Activated CD4-positive, alpha-beta T cell treated with anti-CD3 and anti-CD28 coated beads, Interleukin-2, amount 50 U/mL, for 16 hours (primary cell): ENCODE measurements at regions not wholly inside any gene's neighbourhood (a gene's known extent, or its start where the extent isn't known, plus 50 kb on each side); places are given as distances from the start of the nearest gene placed in this dataset.
"Not testable (repeated sequence)": the region's sequence is repeated elsewhere in the genome, so short reads cannot be mapped to it uniquely, and the experiment has no call there.

Experiments used
- DNase-seq: peaks from one replicate; pipeline ENCODE4 v3.0.0-alpha.2; 2020

DNA sequence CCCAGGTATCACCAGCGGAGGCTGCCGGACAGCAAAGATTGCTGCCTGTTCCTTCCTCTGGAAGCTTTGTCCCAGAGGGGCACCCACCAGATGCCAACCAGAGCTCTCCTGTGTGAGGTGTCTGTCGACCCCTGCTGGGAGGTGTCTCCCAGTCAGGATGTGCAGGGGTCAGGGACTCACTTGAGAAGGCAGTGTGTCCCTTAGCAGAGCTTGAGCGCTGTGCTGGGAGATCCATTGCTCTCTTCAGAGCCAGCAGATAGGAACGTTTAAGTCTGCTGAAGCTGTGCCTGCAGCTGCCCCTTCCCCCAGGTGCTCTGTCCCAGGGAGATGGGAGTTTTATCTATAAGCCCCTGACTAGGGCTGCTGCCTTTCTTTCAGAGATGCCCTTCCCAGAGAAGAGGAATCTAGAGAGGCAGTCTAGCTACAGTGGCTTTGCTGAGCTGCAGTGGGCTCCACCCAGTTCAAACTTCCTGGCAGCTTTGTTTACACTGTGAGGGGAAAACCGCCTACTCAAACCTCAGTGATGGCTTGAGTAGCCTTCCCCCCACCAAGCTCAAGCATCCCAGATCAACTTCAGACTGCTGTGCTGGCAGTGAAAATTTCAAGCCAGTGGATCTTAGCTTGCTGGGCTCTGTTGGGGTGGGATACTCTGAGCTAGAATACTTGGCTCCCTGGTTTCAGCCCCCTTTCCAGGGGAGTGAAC lies 253.7 kb downstream of the SPATA31A6 start:
- not testable (repeated sequence) for DNase-seq

GRCh38 chr9:42442680-42443079 lies 259.2 kb downstream of the SPATA31A6 start:
- not testable (repeated sequence) for DNase-seq

GRCh38 chr9:42443414-42443813 lies 260.0 kb downstream of the SPATA31A6 start:
- not testable (repeated sequence) for DNase-seq

GRCh38 chr9:42461436-42461835 lies 278.0 kb downstream of the SPATA31A6 start:
- not testable (repeated sequence) for DNase-seq

GRCh38 chr9:42461863-42462262 lies 278.4 kb downstream of the SPATA31A6 start:
- DNase-seq, result not testable (repeated sequence)

DNA sequence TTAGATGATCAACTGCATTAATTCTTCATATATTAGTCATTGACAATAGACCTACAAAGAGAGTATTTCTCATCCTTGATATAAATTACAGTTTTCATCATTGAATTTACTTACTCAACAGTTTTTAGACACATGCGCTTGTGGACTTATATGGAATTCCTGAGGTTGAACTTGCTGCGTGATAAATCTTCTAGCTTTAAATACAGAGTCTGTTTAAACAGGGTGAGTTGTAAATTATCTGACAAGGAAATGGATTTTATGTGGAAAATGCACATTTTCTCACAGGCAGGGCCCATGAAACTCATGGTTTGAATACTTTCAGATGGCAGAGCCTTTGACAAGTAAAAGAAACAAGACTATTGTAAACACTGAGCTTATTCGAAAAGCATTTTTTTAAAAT lies 280.5 kb downstream of the SPATA31A6 start:
- not testable (repeated sequence) for DNase-seq

GRCh38 chr9:42470577-42470976 lies 287.1 kb downstream of the SPATA31A6 start:
- peak; percentile 4 for DNase-seq

- DNase-seq, result not testable (repeated sequence)
These were observed 307.5 kb downstream of the SPATA31A6 start for GRCh38 chr9:42490989-42491388.

GRCh38 chr9:42502620-42503264 lies 319.3 kb downstream of the SPATA31A6 start:
- DNase-seq, result not testable (repeated sequence)

DNA sequence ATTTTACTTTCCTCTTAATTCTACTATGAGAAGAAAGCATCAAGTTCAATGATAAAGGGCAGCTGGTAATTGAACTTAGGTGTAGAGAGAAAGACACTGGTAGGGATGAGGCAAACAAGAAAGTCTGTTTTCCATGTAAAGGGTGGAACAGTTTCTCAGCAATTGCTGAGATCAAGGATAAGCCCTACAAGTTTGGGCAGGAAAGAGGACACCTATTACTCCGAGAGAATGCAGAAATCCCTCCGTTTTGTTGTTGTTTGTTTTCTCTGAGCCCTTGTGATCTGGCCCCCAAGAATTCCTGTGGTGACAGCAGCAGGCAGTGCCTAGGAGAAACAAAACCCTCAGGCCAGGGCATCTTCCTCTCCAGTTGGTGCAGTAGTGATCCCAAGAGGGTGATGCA lies 324.7 kb downstream of the SPATA31A6 start:
- not testable (repeated sequence) for DNase-seq

DNA sequence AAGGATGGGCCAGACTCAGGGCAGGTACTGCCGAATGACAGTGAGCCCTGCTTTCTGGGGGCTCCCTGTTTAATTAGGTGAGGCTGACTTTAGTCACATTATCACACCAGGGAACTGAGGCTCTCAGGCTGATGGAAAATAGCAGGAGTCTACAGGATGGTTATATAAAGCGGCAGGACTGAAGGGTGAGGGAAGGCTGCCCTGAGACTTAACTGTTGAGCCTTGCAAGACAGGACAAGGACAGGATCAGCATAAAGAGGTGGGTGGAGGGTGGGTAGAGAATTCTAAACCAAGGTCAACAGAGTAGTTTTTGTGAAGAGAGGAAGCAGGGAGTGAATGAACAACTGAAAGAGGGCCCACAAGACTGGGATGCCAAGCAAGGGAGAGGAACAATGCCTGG lies 330.1 kb downstream of the SPATA31A6 start:
- not testable (repeated sequence) for DNase-seq

DNA sequence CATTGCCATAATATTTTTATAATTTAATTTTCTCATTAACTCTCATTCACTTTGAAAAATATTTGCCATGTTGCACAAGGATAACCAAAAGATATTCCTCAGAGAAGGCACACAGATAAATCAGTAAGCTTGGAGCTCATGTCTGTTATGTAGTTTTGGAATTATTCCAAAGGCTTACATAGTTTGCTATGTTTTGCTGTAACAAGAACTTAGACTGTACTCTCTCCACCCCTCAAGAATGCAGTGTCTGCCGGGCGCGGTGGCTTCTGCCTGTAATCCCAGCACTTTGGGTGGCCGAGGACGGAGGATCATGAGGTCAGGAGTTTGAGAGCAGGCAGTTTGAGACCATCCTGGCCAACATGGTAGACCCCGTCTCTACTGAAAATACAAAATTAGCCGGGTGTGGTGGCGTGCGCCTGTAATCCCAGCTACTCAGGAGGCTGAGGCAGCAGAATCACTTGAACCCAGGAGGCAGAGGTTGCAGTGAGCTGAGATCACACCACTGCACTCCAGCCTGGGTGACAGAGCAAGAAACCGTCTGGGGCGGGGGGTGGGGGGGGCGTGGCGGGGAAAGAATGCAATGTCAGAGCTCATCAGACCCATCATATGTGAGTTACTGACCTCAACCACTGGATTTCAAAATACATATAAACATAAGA lies 351.0 kb downstream of the SPATA31A6 start:
- DNase-seq, result not testable (repeated sequence)

DNA sequence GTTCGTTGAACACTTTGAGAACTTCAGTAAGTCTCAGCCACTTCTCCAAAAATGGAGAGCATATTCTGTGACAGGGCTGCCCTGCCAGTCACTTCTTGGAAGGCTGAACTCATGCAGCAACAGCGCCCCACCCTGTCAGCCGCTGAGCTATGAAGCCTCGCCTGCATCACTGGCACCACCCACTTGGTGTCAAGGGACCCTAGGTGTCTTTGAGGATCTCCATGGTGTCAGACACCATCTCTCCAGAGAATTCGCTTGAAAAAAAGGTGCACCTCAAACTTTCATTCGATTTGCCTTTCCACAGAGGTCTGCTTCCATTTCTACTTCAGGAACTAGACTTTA lies 351.5 kb downstream of the SPATA31A6 start:
- DNase-seq, result peak; percentile 59

- DNase-seq, result not testable (repeated sequence)
These were observed 367.4 kb downstream of the SPATA31A6 start for GRCh38 chr9:42550789-42551357.

DNA sequence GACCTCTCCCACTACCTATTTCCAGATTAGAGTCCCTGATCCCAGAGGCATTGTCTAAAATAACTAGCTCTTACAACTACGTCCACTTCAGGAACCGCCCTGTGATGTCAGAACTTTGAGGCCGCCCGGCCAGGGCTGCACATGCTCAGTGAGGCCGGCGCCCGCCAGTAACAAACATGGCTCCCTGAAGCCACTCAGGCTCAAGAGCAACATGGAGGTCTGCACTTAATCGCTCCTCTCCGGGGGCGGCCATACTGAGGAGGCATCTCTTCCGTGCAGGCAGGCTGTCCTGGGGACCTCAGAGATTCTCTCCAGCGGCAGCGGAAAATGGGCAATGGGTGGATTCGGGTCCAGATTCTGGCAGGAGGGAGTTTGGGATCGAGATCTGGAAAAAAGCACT lies 385.1 kb downstream of the SPATA31A6 start:
- DNase-seq, result not testable (repeated sequence)

DNA sequence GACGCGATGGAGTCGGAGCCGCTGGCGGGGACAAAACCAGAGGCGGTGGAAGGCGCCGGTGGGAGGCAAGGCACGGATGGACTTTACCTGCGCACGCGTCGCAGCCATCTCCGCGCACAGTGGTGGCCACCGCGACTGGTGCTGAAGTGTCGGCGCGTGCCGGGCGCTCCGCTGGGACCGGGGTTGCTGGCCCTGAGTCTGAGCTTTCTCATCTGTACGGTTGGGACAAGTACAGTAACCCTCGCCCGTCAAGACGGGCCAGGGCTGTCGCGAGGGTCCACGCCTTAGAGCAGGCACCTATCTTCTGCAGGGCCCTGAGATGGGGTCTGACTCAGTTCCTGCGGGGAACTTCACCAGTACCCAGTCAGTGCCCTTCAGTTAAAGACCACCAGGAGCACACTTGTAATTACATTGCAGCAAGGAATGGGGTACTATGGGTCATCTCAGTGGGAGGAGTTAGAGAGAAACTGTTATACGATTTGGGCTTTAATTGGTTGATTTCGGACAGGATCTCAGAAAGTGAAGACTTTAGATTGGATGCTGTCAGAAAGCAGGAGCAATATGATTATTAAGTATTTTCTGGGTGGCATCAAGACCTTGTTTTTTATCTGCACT lies 385.6 kb downstream of the SPATA31A6 start:
- DNase-seq, result peak; percentile 25

DNA sequence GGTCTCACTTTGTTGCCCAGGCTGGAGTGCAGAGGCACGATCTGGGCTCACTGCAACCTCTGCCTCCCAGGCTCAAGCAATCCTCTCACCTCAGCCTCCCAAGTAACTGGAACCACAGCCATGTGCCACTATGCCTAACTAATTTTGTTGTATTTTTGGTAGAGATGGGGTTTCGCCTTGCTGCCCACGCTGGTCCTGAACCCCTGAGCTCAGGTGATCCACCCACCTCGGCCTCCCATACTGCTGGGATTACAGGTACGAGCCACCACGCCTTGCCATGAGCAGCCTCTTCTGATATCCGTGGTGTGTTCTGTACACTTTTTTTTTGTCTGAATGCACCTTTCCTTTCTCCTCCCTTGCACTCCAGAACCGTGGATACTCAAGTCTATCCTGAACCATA lies 394.4 kb downstream of the SPATA31A6 start:
- not testable (repeated sequence) for DNase-seq
